ENCODE measurements at regions not wholly inside any gene's neighbourhood (a gene's known extent, or its start where the extent isn't known, plus 50 kb on each side); places are given as distances from the start of the nearest gene placed in this dataset.

- no peak for DNase-seq
Observed at GRCh38 chr1:238073991-238074390, 183.3 kb upstream of the ZP4 start.

GRCh38 chr1:238071061-238071460 is 180.3 kb upstream of the ZP4 start:
- no peak for DNase-seq

- no peak for DNase-seq
Observed at GRCh38 chr1:238063454-238063853, 172.7 kb upstream of the ZP4 start.

GRCh38 chr1:238061967-238062613 is 171.4 kb upstream of the ZP4 start:
- DNase-seq = no peak

- no peak for DNase-seq
Observed at GRCh38 chr1:238060061-238060460, 169.3 kb upstream of the ZP4 start.

- DNase-seq = no peak
Observed at GRCh38 chr1:238052496-238053266, 162.0 kb upstream of the ZP4 start.

- no peak for DNase-seq
Observed at GRCh38 chr1:238029126-238029525, 138.4 kb upstream of the ZP4 start.

- DNase-seq = no peak
Observed at GRCh38 chr1:238027366-238027765, 136.6 kb upstream of the ZP4 start.

GRCh38 chr1:238023137-238023536 is 132.4 kb upstream of the ZP4 start:
- no peak for DNase-seq

- DNase-seq = no peak
Observed at GRCh38 chr1:238018214-238018613, 127.5 kb upstream of the ZP4 start.

GRCh38 chr1:238006779-238007178 is 116.1 kb upstream of the ZP4 start:
- DNase-seq = no peak

GRCh38 chr1:238005116-238005515 is 114.4 kb upstream of the ZP4 start:
- no peak for DNase-seq

- DNase-seq = no peak
Observed at GRCh38 chr1:238001818-238002217, 111.1 kb upstream of the ZP4 start.

- DNase-seq = no peak
Observed at GRCh38 chr1:237999426-238000052, 108.8 kb upstream of the ZP4 start.

GRCh38 chr1:237998581-237998980 is 107.9 kb upstream of the ZP4 start:
- no peak for DNase-seq

- no peak for DNase-seq
Observed at GRCh38 chr1:237983496-237983895, 92.8 kb upstream of the ZP4 start.

GRCh38 chr1:237981223-237981622 is 90.5 kb upstream of the ZP4 start:
- DNase-seq = no peak

GRCh38 chr1:237976331-237976730 is 85.6 kb upstream of the ZP4 start:
- DNase-seq = no peak

- no peak for DNase-seq
Observed at GRCh38 chr1:237975903-237976302, 85.2 kb upstream of the ZP4 start.

GRCh38 chr1:237975376-237975775 is 84.7 kb upstream of the ZP4 start:
- DNase-seq = no peak

GRCh38 chr1:237972186-237972585 is 81.5 kb upstream of the ZP4 start:
- no peak for DNase-seq

- DNase-seq = no peak
Observed at GRCh38 chr1:237962985-237963384, 72.3 kb upstream of the ZP4 start.

- DNase-seq = no peak
Observed at GRCh38 chr1:237961754-237962153, 71.0 kb upstream of the ZP4 start.

- no peak for DNase-seq
Observed at GRCh38 chr1:237959838-237960237, 69.1 kb upstream of the ZP4 start.

All from amniotic stem cell (primary cell).